Upper lobe of left lung (tissue), 4 donors: ENCODE measurements at regions not wholly inside any gene's neighbourhood (a gene's known extent, or its start where the extent isn't known, plus 50 kb on each side); places are given as distances from the start of the nearest gene placed in this dataset.

Source experiments
- POLR2A ChIP-seq, 4 donors: fragments of 450-650 bp; IDR thresholded peaks; one replicate each; pipeline ENCODE4 v1.5.1; 2016 to 2017; ENCODE audit warnings: antibody characterized with exemption in 4 of 4, mild to moderate bottlenecking in 2 of 4
- TF ChIP-seq, protein P1 (sequence below), 6 experiments: fragments of 450-650 bp in 4 of 6; fragments of 200-600 bp in 2 of 6; sonication (generic) in 2 of 6; IDR thresholded peaks; one replicate each; pipeline ENCODE4 v1.5.1; 2016 to 2019; ENCODE audit warnings: antibody characterized with exemption in 6 of 6

- TF ChIP-seq, protein P1, sequence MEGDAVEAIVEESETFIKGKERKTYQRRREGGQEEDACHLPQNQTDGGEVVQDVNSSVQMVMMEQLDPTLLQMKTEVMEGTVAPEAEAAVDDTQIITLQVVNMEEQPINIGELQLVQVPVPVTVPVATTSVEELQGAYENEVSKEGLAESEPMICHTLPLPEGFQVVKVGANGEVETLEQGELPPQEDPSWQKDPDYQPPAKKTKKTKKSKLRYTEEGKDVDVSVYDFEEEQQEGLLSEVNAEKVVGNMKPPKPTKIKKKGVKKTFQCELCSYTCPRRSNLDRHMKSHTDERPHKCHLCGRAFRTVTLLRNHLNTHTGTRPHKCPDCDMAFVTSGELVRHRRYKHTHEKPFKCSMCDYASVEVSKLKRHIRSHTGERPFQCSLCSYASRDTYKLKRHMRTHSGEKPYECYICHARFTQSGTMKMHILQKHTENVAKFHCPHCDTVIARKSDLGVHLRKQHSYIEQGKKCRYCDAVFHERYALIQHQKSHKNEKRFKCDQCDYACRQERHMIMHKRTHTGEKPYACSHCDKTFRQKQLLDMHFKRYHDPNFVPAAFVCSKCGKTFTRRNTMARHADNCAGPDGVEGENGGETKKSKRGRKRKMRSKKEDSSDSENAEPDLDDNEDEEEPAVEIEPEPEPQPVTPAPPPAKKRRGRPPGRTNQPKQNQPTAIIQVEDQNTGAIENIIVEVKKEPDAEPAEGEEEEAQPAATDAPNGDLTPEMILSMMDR (IDR thresholded peaks at IDR 0.05) = no peak
- TF ChIP-seq POLR2A (IDR thresholded peaks at IDR 0.05) = no peak
Measured at GRCh38 chr21:41626021-41626420, 118.1 kb upstream of the TMPRSS2 start.
